Neural cell (in vitro differentiated cells): ENCODE measurements at regions not wholly inside any gene's neighbourhood (a gene's known extent, or its start where the extent isn't known, plus 50 kb on each side); places are given as distances from the start of the nearest gene placed in this dataset.

Experiments
- H2AFZ ChIP-seq: fragments of 200-600, 300-800 bp; sonication (generic), shearing (Covaris generic); 2 replicates; pipeline ENCODE4 v1.6.0; 2014; ENCODE audit warnings: low read depth, mild to moderate bottlenecking, antibody characterized with exemption, low read length, moderate library complexity
- H3F3A ChIP-seq: fragments of 200-600 bp; shearing (Covaris generic); 2 replicates; pipeline ENCODE4 v1.6.1; 2016; ENCODE audit warnings: mild to moderate bottlenecking, moderate library complexity, mixed read lengths, antibody characterized with exemption, low read length; ENCODE audit not compliant: insufficient read depth, poor library complexity, severe bottlenecking
- H3K27ac ChIP-seq: fragments of 200-600, 300-800 bp; sonication (generic), shearing (Covaris generic); 2 replicates; pipeline ENCODE4 v1.5.1; 2014; ENCODE audit warnings: mild to moderate bottlenecking, low read length, moderate library complexity
- H3K27me3 ChIP-seq: fragments of 300-800, 200-600 bp; sonication (generic), shearing (Covaris generic); 2 replicates; pipeline ENCODE4 v1.6.0; 2014; ENCODE audit warnings: mild to moderate bottlenecking, low read depth, low read length, moderate library complexity; ENCODE audit not compliant: insufficient read depth
- H3K36me3 ChIP-seq: fragments of 300-800, 200-600 bp; sonication (generic), shearing (Covaris generic); 2 replicates; pipeline ENCODE4 v1.5.1; 2014; ENCODE audit warnings: mild to moderate bottlenecking, antibody characterized with exemption, low read length, moderate library complexity; ENCODE audit not compliant: insufficient read depth
- H3K4me2 ChIP-seq: fragments of 300-800, 200-600 bp; sonication (generic), shearing (Covaris generic); 2 replicates; pipeline ENCODE4 v1.6.0; 2014; ENCODE audit warnings: mild to moderate bottlenecking, low read length
- H3K4me3 ChIP-seq: fragments of 300-800, 200-600 bp; sonication (generic), shearing (Covaris generic); 2 replicates; pipeline ENCODE4 v1.5.1; 2014; ENCODE audit warnings: mild to moderate bottlenecking, low read length, moderate library complexity
- H3K79me2 ChIP-seq: fragments of 200-600 bp; shearing (Covaris generic); replicated peaks from 2 replicates; pipeline ENCODE4 v1.6.0; 2014; ENCODE audit warnings: mild to moderate bottlenecking, low read length, moderate library complexity; ENCODE audit not compliant: insufficient read depth
- H3K9ac ChIP-seq: fragments of 300-800, 200-600 bp; sonication (generic), shearing (Covaris generic); 2 replicates; pipeline ENCODE4 v1.6.1; 2016; ENCODE audit warnings: mild to moderate bottlenecking, low read length, mixed read lengths
- H3K9me2 ChIP-seq: fragments of 200-600 bp; shearing (Covaris generic); 2 replicates; pipeline ENCODE4 v1.6.1; 2016; ENCODE audit warnings: mild to moderate bottlenecking, low read length, mixed read lengths; ENCODE audit not compliant: insufficient read depth
- H3K9me3 ChIP-seq: fragments of 200-600, 300-800 bp; sonication (generic), shearing (Covaris generic); 2 replicates; pipeline ENCODE4 v1.6.1; 2016; ENCODE audit warnings: mild to moderate bottlenecking, mixed run types, low read length, moderate library complexity, mixed read lengths
- H4K20me1 ChIP-seq: fragments of 200-600 bp; shearing (Covaris generic); 2 replicates; pipeline ENCODE4 v1.6.1; 2016; ENCODE audit warnings: mild to moderate bottlenecking, mixed run types; ENCODE audit not compliant: insufficient read depth
- EP300 ChIP-seq: fragments of 450-650 bp; conservative IDR thresholded peaks from 2 replicates; pipeline ENCODE4 v1.6.1; 2014; ENCODE audit warnings: antibody characterized with exemption, mild to moderate bottlenecking, moderate library complexity; ENCODE audit not compliant: poor library complexity, severe bottlenecking
- EZH2 ChIP-seq: fragments of 200-600, 300-800 bp; shearing (Covaris generic), sonication (generic); IDR thresholded peaks from 2 replicates; pipeline ENCODE4 v1.6.1; 2014; ENCODE audit warnings: antibody characterized with exemption, low read length, borderline replicate concordance, mild to moderate bottlenecking; ENCODE audit not compliant: insufficient read depth, poor library complexity, severe bottlenecking
- MXI1 ChIP-seq: fragments of 450-650 bp; conservative IDR thresholded peaks from 2 replicates; pipeline ENCODE4 v1.6.1; 2014; ENCODE audit warnings: antibody characterized with exemption, mild to moderate bottlenecking; ENCODE audit not compliant: poor library complexity, severe bottlenecking
- POLR2AphosphoS5 ChIP-seq: IDR thresholded peaks from 2 replicates; pipeline ENCODE4 v1.6.1; 2012
- RAD21 ChIP-seq: fragments of 450-650 bp; conservative IDR thresholded peaks from 2 replicates; pipeline ENCODE4 v1.6.1; 2014; ENCODE audit warnings: antibody characterized with exemption, mild to moderate bottlenecking, moderate library complexity
- SMC3 ChIP-seq: fragments of 450-650 bp; conservative IDR thresholded peaks from 2 replicates; pipeline ENCODE4 v1.6.1; 2014; ENCODE audit warnings: antibody characterized with exemption, mild to moderate bottlenecking, moderate library complexity; ENCODE audit not compliant: poor library complexity
- TAF1 ChIP-seq: IDR thresholded peaks from 2 replicates; pipeline ENCODE4 v1.6.1; 2012; ENCODE audit warnings: low read depth
- TF ChIP-seq, protein P1 (sequence below): fragments of 450-650 bp; IDR thresholded peaks from 2 replicates; pipeline ENCODE4 v1.5.1; 2014; ENCODE audit warnings: antibody characterized with exemption, mild to moderate bottlenecking, moderate library complexity; ENCODE audit not compliant: poor library complexity, severe bottlenecking
- TF ChIP-seq, protein P2 (sequence below): IDR thresholded peaks from 2 replicates; pipeline ENCODE4 v1.6.1; 2012; ENCODE audit warnings: borderline replicate concordance

DNA sequence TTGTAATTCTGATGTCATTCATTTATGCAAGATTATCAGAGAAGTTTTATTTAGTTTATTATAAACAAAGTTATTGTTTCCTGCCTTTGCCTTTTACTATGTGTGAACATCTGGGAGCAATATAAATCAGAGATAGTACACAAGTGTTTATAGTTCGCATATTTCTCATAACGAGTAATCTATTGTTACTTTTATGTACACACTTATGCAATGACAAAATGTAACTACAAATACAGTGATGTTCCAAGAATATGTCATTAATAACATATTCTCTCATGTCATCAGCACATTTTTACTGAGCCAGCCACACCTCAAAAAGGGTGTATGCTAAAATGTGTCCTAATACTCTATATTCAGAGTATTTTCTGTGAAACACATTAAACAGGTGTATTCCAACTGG is 243.2 kb downstream of the ALX1 start:
- no peak overlapping the region for H2AFZ ChIP-seq
- no peaks in the 10 kb centered on the region for H4K20me1 ChIP-seq
- H3K9me3 ChIP-seq = no peaks in the 10 kb centered on the region
- H3K4me3 ChIP-seq = no peak overlapping the region
- no peaks in the 10 kb centered on the region for H3K79me2 ChIP-seq
- no peak overlapping the region for H3K4me2 ChIP-seq
- H3K9me2 ChIP-seq = no peaks in the 10 kb centered on the region
- TF ChIP-seq TAF1 (no peak), RAD21 (no peak), EZH2 (no peak), SMC3 (no peak), POLR2AphosphoS5 (no peak), MXI1 (no peak), EP300 (no peak)
- TF ChIP-seq, protein P1, sequence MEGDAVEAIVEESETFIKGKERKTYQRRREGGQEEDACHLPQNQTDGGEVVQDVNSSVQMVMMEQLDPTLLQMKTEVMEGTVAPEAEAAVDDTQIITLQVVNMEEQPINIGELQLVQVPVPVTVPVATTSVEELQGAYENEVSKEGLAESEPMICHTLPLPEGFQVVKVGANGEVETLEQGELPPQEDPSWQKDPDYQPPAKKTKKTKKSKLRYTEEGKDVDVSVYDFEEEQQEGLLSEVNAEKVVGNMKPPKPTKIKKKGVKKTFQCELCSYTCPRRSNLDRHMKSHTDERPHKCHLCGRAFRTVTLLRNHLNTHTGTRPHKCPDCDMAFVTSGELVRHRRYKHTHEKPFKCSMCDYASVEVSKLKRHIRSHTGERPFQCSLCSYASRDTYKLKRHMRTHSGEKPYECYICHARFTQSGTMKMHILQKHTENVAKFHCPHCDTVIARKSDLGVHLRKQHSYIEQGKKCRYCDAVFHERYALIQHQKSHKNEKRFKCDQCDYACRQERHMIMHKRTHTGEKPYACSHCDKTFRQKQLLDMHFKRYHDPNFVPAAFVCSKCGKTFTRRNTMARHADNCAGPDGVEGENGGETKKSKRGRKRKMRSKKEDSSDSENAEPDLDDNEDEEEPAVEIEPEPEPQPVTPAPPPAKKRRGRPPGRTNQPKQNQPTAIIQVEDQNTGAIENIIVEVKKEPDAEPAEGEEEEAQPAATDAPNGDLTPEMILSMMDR = no peak
- TF ChIP-seq, protein P2, sequence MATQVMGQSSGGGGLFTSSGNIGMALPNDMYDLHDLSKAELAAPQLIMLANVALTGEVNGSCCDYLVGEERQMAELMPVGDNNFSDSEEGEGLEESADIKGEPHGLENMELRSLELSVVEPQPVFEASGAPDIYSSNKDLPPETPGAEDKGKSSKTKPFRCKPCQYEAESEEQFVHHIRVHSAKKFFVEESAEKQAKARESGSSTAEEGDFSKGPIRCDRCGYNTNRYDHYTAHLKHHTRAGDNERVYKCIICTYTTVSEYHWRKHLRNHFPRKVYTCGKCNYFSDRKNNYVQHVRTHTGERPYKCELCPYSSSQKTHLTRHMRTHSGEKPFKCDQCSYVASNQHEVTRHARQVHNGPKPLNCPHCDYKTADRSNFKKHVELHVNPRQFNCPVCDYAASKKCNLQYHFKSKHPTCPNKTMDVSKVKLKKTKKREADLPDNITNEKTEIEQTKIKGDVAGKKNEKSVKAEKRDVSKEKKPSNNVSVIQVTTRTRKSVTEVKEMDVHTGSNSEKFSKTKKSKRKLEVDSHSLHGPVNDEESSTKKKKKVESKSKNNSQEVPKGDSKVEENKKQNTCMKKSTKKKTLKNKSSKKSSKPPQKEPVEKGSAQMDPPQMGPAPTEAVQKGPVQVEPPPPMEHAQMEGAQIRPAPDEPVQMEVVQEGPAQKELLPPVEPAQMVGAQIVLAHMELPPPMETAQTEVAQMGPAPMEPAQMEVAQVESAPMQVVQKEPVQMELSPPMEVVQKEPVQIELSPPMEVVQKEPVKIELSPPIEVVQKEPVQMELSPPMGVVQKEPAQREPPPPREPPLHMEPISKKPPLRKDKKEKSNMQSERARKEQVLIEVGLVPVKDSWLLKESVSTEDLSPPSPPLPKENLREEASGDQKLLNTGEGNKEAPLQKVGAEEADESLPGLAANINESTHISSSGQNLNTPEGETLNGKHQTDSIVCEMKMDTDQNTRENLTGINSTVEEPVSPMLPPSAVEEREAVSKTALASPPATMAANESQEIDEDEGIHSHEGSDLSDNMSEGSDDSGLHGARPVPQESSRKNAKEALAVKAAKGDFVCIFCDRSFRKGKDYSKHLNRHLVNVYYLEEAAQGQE = no peak
- no peaks in the 10 kb centered on the region for H3K36me3 ChIP-seq
- no peaks in the 10 kb centered on the region for H3F3A ChIP-seq
- no peaks in the 10 kb centered on the region for H3K27me3 ChIP-seq
- H3K9ac ChIP-seq = no peak overlapping the region
- no peak overlapping the region for H3K27ac ChIP-seq

DNA sequence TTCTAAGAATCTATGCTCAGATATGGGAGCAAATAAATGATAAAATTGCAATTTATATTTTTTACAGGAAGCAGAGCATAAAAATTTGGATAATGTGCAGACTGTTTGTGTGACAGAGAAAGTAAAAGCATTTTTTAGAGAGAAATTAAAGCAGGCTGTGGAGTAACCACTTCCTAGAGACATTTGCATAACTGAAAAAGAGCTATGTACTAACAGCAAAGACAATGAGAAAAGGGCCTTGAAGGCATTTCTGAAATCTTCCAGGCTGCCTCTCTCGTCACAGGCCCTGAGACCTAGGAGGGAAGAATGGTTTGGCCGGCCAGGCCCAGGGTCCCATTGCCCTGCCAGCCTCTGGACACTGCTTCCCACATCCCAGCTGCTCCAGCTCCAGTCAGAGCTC is 247.2 kb downstream of the ALX1 start:
- Histone ChIP-seq H3K9ac (no peak overlapping the region), H3F3A (no peaks in the 10 kb centered on the region), H3K36me3 (no peaks in the 10 kb centered on the region), H4K20me1 (no peaks in the 10 kb centered on the region), H3K27me3 (no peaks in the 10 kb centered on the region), H3K4me3 (no peak overlapping the region), H3K9me2 (no peaks in the 10 kb centered on the region), H3K9me3 (no peaks in the 10 kb centered on the region), H3K4me2 (no peak overlapping the region), H3K27ac (no peak overlapping the region), H2AFZ (no peak overlapping the region), H3K79me2 (no peaks in the 10 kb centered on the region)
- TF ChIP-seq MXI1 = no peak
- TF ChIP-seq EP300 = no peak
- TF ChIP-seq, protein P1 = no peak
- TF ChIP-seq RAD21 = no peak
- TF ChIP-seq, protein P2 = no peak
- TF ChIP-seq POLR2AphosphoS5 = no peak
- no peak for TF ChIP-seq EZH2
- TF ChIP-seq SMC3 = no peak
- TF ChIP-seq TAF1 = no peak
